ENCODE measurements at regions not wholly inside any gene's neighbourhood (a gene's known extent, or its start where the extent isn't known, plus 50 kb on each side); places are given as distances from the start of the nearest gene placed in this dataset.

DNA sequence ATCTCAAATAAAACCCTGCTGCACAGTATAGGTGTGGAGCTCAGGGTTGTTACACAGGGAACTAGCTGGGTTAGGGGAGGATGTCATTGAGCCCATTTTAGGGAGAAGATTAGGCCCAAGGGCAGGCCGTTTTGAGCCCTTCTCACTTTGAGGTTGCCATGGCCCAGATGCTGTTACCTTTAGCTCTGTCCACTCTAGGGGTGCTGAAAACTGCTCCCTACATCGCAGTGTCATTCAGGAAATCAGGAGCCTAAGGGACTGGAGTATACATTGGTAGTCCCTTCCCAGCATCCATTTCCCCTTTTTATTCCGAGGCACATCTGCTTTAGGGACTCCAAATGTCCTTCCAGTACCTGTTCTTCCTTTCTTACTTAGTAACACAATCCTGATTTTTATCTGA, 79.0 kb upstream of the SELENOK start:
- H3K27ac Mint-ChIP-seq = no peak overlapping the region
- H3K79me2 ChIP-seq (replicated peaks; ENCODE audit: insufficient read depth) = no peaks in the 10 kb centered on the region
- H3K36me3 ChIP-seq (ENCODE audit: insufficient read depth) = no peaks in the 10 kb centered on the region
- no peak overlapping the region for H3K4me3 ChIP-seq
- H3K27me3 Mint-ChIP-seq (ENCODE audit: insufficient read depth, low read depth, poor library complexity) = peaks cover 5% of the 10 kb centered on the region
- H3K4me1 Mint-ChIP-seq = no peaks in the 10 kb centered on the region
- H2AFZ ChIP-seq = no peak overlapping the region
- H3K27ac ChIP-seq (ENCODE audit: low read depth) = no peak overlapping the region
- H3K27me3 ChIP-seq (ENCODE audit: insufficient read depth) = no peaks in the 10 kb centered on the region
- ATAC-seq (peak; percentile 79), DNase-seq (ENCODE audit: low spot score) (peak; percentile 65)
- H3F3A ChIP-seq (replicated peaks; ENCODE audit: low read depth) = no peaks in the 10 kb centered on the region
- H4K20me1 ChIP-seq (replicated peaks; ENCODE audit: insufficient read depth) = no peaks in the 10 kb centered on the region
- no peak overlapping the region for H3K4me3 Mint-ChIP-seq
- H3K4me2 ChIP-seq = no peak overlapping the region
- peaks cover 3% of the 10 kb centered on the region; the same call in 2 of the 3 replicates for H3K36me3 Mint-ChIP-seq (ENCODE audit: low read depth)
- 0 out of 2 replicates have a peak, but pooled peaks cover 4% of the 10 kb centered on the region for H3K9me2 ChIP-seq (ENCODE audit: insufficient read depth)
- no peaks in the 10 kb centered on the region for H3K4me1 ChIP-seq (ENCODE audit: insufficient read depth)
- TF ChIP-seq ZNF114 (CRISPR knock-in tag; IDR thresholded peaks at IDR 0.05) = no peak
- peak; percentile 83 for TF ChIP-seq REST (IDR thresholded peaks at IDR 0.05; ENCODE audit: unreplicated experiment)
- peaks cover 42% of the 10 kb centered on the region for H3K9me3 Mint-ChIP-seq

- no peak overlapping the region for H3K4me2 ChIP-seq
- H3K27me3 Mint-ChIP-seq (ENCODE audit: insufficient read depth, low read depth, poor library complexity) = peaks cover 5% of the 10 kb centered on the region
- H3K27me3 ChIP-seq (ENCODE audit: insufficient read depth) = no peaks in the 10 kb centered on the region
- no peaks in the 10 kb centered on the region for H3K4me1 ChIP-seq (ENCODE audit: insufficient read depth)
- no peak overlapping the region for H2AFZ ChIP-seq
- no peaks in the 10 kb centered on the region for H3K36me3 ChIP-seq (ENCODE audit: insufficient read depth)
- H3K79me2 ChIP-seq (replicated peaks; ENCODE audit: insufficient read depth) = no peaks in the 10 kb centered on the region
- DNase-seq (ENCODE audit: low spot score) (no peak), ATAC-seq (no peak)
- H3K27ac Mint-ChIP-seq = no peak overlapping the region
- H4K20me1 ChIP-seq (replicated peaks; ENCODE audit: insufficient read depth) = no peaks in the 10 kb centered on the region
- no peaks in the 10 kb centered on the region for H3K4me1 Mint-ChIP-seq
- peaks cover 42% of the 10 kb centered on the region for H3K9me3 Mint-ChIP-seq
- no peaks in the 10 kb centered on the region for H3F3A ChIP-seq (replicated peaks; ENCODE audit: low read depth)
- H3K9me2 ChIP-seq (ENCODE audit: insufficient read depth) = 0 out of 2 replicates have a peak, but pooled peaks cover 4% of the 10 kb centered on the region
- no peak overlapping the region for H3K4me3 ChIP-seq
- peaks cover 3% of the 10 kb centered on the region; the same call in 1 of the 3 replicates for H3K36me3 Mint-ChIP-seq (ENCODE audit: low read depth)
- no peak overlapping the region for H3K4me3 Mint-ChIP-seq
- no peak overlapping the region for H3K27ac ChIP-seq (ENCODE audit: low read depth)
- no peak for TF ChIP-seq EZH2 (IDR thresholded peaks at IDR 0.05; ENCODE audit: low read depth, unreplicated experiment)
- TF ChIP-seq, protein P1, sequence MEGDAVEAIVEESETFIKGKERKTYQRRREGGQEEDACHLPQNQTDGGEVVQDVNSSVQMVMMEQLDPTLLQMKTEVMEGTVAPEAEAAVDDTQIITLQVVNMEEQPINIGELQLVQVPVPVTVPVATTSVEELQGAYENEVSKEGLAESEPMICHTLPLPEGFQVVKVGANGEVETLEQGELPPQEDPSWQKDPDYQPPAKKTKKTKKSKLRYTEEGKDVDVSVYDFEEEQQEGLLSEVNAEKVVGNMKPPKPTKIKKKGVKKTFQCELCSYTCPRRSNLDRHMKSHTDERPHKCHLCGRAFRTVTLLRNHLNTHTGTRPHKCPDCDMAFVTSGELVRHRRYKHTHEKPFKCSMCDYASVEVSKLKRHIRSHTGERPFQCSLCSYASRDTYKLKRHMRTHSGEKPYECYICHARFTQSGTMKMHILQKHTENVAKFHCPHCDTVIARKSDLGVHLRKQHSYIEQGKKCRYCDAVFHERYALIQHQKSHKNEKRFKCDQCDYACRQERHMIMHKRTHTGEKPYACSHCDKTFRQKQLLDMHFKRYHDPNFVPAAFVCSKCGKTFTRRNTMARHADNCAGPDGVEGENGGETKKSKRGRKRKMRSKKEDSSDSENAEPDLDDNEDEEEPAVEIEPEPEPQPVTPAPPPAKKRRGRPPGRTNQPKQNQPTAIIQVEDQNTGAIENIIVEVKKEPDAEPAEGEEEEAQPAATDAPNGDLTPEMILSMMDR (conservative IDR thresholded peaks at IDR 0.05; ENCODE audit: low read depth in 2 of 2) = no peak
- no peak for TF ChIP-seq JUNB (IDR thresholded peaks at IDR 0.05; ENCODE audit: unreplicated experiment)
- no peak for TF ChIP-seq ZNF331 (CRISPR knock-in tag; IDR thresholded peaks at IDR 0.05; ENCODE audit: low read depth)
- TF ChIP-seq, protein P2, sequence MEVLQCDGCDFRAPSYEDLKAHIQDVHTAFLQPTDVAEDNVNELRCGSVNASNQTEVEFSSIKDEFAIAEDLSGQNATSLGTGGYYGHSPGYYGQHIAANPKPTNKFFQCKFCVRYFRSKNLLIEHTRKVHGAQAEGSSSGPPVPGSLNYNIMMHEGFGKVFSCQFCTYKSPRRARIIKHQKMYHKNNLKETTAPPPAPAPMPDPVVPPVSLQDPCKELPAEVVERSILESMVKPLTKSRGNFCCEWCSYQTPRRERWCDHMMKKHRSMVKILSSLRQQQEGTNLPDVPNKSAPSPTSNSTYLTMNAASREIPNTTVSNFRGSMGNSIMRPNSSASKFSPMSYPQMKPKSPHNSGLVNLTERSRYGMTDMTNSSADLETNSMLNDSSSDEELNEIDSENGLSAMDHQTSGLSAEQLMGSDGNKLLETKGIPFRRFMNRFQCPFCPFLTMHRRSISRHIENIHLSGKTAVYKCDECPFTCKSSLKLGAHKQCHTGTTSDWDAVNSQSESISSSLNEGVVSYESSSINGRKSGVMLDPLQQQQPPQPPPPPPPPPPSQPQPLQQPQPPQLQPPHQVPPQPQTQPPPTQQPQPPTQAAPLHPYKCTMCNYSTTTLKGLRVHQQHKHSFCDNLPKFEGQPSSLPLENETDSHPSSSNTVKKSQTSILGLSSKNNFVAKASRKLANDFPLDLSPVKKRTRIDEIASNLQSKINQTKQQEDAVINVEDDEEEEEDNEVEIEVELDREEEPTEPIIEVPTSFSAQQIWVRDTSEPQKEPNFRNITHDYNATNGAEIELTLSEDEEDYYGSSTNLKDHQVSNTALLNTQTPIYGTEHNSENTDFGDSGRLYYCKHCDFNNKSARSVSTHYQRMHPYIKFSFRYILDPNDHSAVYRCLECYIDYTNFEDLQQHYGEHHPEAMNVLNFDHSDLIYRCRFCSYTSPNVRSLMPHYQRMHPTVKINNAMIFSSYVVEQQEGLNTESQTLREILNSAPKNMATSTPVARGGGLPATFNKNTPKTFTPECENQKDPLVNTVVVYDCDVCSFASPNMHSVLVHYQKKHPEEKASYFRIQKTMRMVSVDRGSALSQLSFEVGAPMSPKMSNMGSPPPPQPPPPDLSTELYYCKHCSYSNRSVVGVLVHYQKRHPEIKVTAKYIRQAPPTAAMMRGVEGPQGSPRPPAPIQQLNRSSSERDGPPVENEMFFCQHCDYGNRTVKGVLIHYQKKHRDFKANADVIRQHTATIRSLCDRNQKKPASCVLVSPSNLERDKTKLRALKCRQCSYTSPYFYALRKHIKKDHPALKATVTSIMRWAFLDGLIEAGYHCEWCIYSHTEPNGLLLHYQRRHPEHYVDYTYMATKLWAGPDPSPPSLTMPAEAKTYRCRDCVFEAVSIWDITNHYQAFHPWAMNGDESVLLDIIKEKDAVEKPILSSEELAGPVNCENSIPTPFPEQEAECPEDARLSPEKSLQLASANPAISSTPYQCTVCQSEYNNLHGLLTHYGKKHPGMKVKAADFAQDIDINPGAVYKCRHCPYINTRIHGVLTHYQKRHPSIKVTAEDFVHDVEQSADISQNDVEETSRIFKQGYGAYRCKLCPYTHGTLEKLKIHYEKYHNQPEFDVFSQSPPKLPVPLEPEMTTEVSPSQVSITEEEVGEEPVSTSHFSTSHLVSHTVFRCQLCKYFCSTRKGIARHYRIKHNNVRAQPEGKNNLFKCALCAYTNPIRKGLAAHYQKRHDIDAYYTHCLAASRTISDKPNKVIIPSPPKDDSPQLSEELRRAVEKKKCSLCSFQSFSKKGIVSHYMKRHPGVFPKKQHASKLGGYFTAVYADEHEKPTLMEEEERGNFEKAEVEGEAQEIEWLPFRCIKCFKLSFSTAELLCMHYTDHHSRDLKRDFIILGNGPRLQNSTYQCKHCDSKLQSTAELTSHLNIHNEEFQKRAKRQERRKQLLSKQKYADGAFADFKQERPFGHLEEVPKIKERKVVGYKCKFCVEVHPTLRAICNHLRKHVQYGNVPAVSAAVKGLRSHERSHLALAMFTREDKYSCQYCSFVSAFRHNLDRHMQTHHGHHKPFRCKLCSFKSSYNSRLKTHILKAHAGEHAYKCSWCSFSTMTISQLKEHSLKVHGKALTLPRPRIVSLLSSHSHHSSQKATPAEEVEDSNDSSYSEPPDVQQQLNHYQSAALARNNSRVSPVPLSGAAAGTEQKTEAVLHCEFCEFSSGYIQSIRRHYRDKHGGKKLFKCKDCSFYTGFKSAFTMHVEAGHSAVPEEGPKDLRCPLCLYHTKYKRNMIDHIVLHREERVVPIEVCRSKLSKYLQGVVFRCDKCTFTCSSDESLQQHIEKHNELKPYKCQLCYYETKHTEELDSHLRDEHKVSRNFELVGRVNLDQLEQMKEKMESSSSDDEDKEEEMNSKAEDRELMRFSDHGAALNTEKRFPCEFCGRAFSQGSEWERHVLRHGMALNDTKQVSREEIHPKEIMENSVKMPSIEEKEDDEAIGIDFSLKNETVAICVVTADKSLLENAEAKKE (CRISPR knock-in tag; IDR thresholded peaks at IDR 0.05) = no peak
- TF ChIP-seq, protein P3, sequence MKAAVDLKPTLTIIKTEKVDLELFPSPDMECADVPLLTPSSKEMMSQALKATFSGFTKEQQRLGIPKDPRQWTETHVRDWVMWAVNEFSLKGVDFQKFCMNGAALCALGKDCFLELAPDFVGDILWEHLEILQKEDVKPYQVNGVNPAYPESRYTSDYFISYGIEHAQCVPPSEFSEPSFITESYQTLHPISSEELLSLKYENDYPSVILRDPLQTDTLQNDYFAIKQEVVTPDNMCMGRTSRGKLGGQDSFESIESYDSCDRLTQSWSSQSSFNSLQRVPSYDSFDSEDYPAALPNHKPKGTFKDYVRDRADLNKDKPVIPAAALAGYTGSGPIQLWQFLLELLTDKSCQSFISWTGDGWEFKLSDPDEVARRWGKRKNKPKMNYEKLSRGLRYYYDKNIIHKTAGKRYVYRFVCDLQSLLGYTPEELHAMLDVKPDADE (IDR thresholded peaks at IDR 0.05) = no peak
- no peak for TF ChIP-seq CREB1 (CRISPR knock-in tag; IDR thresholded peaks at IDR 0.05; ENCODE audit: low read depth)
- TF ChIP-seq STAT1 (IDR thresholded peaks at IDR 0.05; ENCODE audit: unreplicated experiment) = no peak
These were observed 77.4 kb upstream of the SELENOK start for GRCh38 chr3:53969086-53969485.
